HG03066 (cell line): ENCODE measurements at regions not wholly inside any gene's neighbourhood (a gene's known extent, or its start where the extent isn't known, plus 50 kb on each side); places are given as distances from the start of the nearest gene placed in this dataset.
"Not testable (repeated sequence)": the region's sequence is repeated elsewhere in the genome, so short reads cannot be mapped to it uniquely, and the experiment has no call there.

ENCODE experiments used
- ATAC-seq: cut with Tn5 transposase; IDR thresholded peaks from one replicate; pipeline ENCODE4 v1.9.1; 2021; ENCODE audit warnings: low read depth; ENCODE audit not compliant: unreplicated experiment

- ATAC-seq, result no peak
These were observed 1996.9 kb downstream of the LRRC4C start for GRCh38 chr11:39462506-39462905.

- no peak for ATAC-seq
These were observed 1998.4 kb downstream of the LRRC4C start for GRCh38 chr11:39461066-39461465.

GRCh38 chr11:39459606-39460005 lies 1999.8 kb downstream of the LRRC4C start:
- ATAC-seq, result no peak

- no peak for ATAC-seq
These were observed 2001.0 kb downstream of the LRRC4C start for GRCh38 chr11:39458481-39458880.

- ATAC-seq, result no peak
These were observed 2015.9 kb downstream of the LRRC4C start for GRCh38 chr11:39443424-39444022.

GRCh38 chr11:39442177-39442576 lies 2017.3 kb downstream of the LRRC4C start:
- no peak for ATAC-seq

GRCh38 chr11:39435641-39436040 lies 2023.8 kb downstream of the LRRC4C start:
- no peak for ATAC-seq

- ATAC-seq, result no peak
These were observed 2025.0 kb downstream of the LRRC4C start for GRCh38 chr11:39434466-39434865.

- no peak for ATAC-seq
These were observed 2026.5 kb downstream of the LRRC4C start for GRCh38 chr11:39432929-39433328.

- no peak for ATAC-seq
These were observed 2034.2 kb downstream of the LRRC4C start for GRCh38 chr11:39425226-39425625.

- no peak for ATAC-seq
These were observed 2047.3 kb downstream of the LRRC4C start for GRCh38 chr11:39412117-39412516.

- no peak for ATAC-seq
These were observed 2073.5 kb downstream of the LRRC4C start for GRCh38 chr11:39385911-39386310.

- no peak for ATAC-seq
These were observed 2084.3 kb downstream of the LRRC4C start for GRCh38 chr11:39374963-39375698.

- no peak for ATAC-seq
These were observed 2091.9 kb downstream of the LRRC4C start for GRCh38 chr11:39367534-39367933.

- ATAC-seq, result no peak
These were observed 2093.5 kb downstream of the LRRC4C start for GRCh38 chr11:39365809-39366436.

GRCh38 chr11:39363571-39363970 lies 2095.9 kb downstream of the LRRC4C start:
- no peak for ATAC-seq

GRCh38 chr11:39361557-39361956 lies 2097.9 kb downstream of the LRRC4C start:
- no peak for ATAC-seq

GRCh38 chr11:39345834-39346442 lies 2113.5 kb downstream of the LRRC4C start:
- ATAC-seq, result no peak

GRCh38 chr11:39341461-39341860 lies 2118.0 kb downstream of the LRRC4C start:
- no peak for ATAC-seq

- not testable (repeated sequence) for ATAC-seq
These were observed 2126.4 kb downstream of the LRRC4C start for GRCh38 chr11:39333006-39333405.

- no peak for ATAC-seq
These were observed 2132.2 kb downstream of the LRRC4C start for GRCh38 chr11:39327302-39327701.
